Brain microvascular endothelial cell (primary cell): ENCODE measurements at regions not wholly inside any gene's neighbourhood (a gene's known extent, or its start where the extent isn't known, plus 50 kb on each side); places are given as distances from the start of the nearest gene placed in this dataset.

Experiments used
- DNase-seq: peaks from one replicate; pipeline ENCODE4 v3.0.0-alpha.2; 2020
- H3K27ac ChIP-seq: fragments of 250-450 bp; sonication (Bioruptor Pico); 2 replicates; pipeline ENCODE4 v1.5.1; 2020; ENCODE audit warnings: mild to moderate bottlenecking, moderate library complexity
- H3K27me3 ChIP-seq: fragments of 250-450 bp; sonication (Bioruptor Pico); replicated peaks from 2 replicates; pipeline ENCODE4 v1.5.1; 2020; ENCODE audit warnings: mild to moderate bottlenecking
- H3K36me3 ChIP-seq: fragments of 250-450 bp; sonication (Bioruptor Pico); replicated peaks from 2 replicates; pipeline ENCODE4 v1.5.1; 2020; ENCODE audit warnings: mild to moderate bottlenecking
- H3K4me3 ChIP-seq: 2 replicates; pipeline ENCODE4 v1.5.1; 2011; ENCODE audit warnings: low read depth, mild to moderate bottlenecking, control low read depth, low read length, moderate library complexity
- CTCF ChIP-seq: IDR thresholded peaks from 2 replicates; pipeline ENCODE4 v1.5.1; 2011; ENCODE audit warnings: low read depth, mild to moderate bottlenecking, moderate library complexity, low read length, control low read depth, inconsistent platforms; ENCODE audit errors: missing control alignments
- in situ Hi-C: cut with HindIII; loops from 2 replicates; pipeline ENCODE4 v1.10.0; 2017; ENCODE audit warnings: low sequenced_read_pairs, low pct_ligation_motif_present

DNA sequence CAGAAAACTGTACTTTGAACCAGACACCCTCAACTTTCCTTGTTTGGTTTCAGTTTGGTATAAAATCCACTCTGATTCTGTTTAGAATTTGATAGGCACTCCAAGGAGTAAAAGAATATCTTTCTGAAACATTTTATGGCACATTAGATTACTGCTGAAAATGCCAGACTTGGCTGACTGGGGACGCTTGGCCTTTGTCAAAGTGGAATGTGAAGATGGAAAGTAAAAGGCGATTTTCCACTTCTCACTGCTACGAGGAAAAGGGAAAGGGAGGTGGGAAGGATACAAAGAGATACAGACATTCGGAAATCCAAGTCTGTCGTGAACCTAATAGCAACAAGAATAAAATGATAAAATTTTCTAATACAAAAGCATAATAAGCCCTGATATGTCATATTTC, 203.9 kb downstream of the DMRT2 start:
- DNase-seq: no peak
- no peak overlapping the region for H3K4me3 ChIP-seq
- H3K36me3 ChIP-seq: no peaks in the 10 kb centered on the region
- in situ Hi-C loops: no loop called here
- no peaks in the 10 kb centered on the region for H3K27me3 ChIP-seq
- no peak for TF ChIP-seq CTCF
- no peak overlapping the region for H3K27ac ChIP-seq

GRCh38 chr9:1256178-1256577, 206.0 kb downstream of the DMRT2 start:
- Histone ChIP-seq H3K4me3 (no peak overlapping the region), H3K27ac (no peak overlapping the region), H3K27me3 (no peaks in the 10 kb centered on the region), H3K36me3 (no peaks in the 10 kb centered on the region)
- DNase-seq: no peak
- TF ChIP-seq CTCF: no peak
- in situ Hi-C loops: no loop called here

- TF ChIP-seq CTCF: no peak
- in situ Hi-C loops: no loop called here
- H3K27me3 ChIP-seq: no peaks in the 10 kb centered on the region
- no peak for DNase-seq
- H3K36me3 ChIP-seq: no peaks in the 10 kb centered on the region
- H3K4me3 ChIP-seq: no peak overlapping the region
- H3K27ac ChIP-seq: no peak overlapping the region
These were observed 211.1 kb downstream of the DMRT2 start for GRCh38 chr9:1261266-1261665.

- H3K27ac ChIP-seq: no peak overlapping the region
- no peaks in the 10 kb centered on the region for H3K36me3 ChIP-seq
- in situ Hi-C loops: no loop called here
- H3K4me3 ChIP-seq: no peak overlapping the region
- no peak for DNase-seq
- no peaks in the 10 kb centered on the region for H3K27me3 ChIP-seq
- no peak for TF ChIP-seq CTCF
These were observed 212.0 kb downstream of the DMRT2 start for GRCh38 chr9:1261879-1262766.

GRCh38 chr9:1267141-1267570, 217.0 kb downstream of the DMRT2 start:
- DNase-seq: no peak
- Histone ChIP-seq H3K36me3 (no peaks in the 10 kb centered on the region), H3K27me3 (no peaks in the 10 kb centered on the region), H3K4me3 (no peak overlapping the region), H3K27ac (no peak overlapping the region)
- no peak for TF ChIP-seq CTCF
- in situ Hi-C loops: no loop called here

- TF ChIP-seq CTCF: no peak
- in situ Hi-C loops: no loop called here
These were observed 217.4 kb downstream of the DMRT2 start for GRCh38 chr9:1267581-1267980.

More at GRCh38 chr9:1267581-1267980, 217.4 kb downstream of the DMRT2 start:
- no peak for DNase-seq
- Histone ChIP-seq H3K27ac (no peak overlapping the region), H3K36me3 (no peaks in the 10 kb centered on the region), H3K27me3 (no peaks in the 10 kb centered on the region), H3K4me3 (no peak overlapping the region)
